IPS-NIHi7 (cell line): ENCODE measurements at regions not wholly inside any gene's neighbourhood (a gene's known extent, or its start where the extent isn't known, plus 50 kb on each side); places are given as distances from the start of the nearest gene placed in this dataset.
A peak's percentile ranks its signal among the peaks of the same experiment; 100 is the strongest.

Experiments used
- DNase-seq: peaks from one replicate; pipeline ENCODE4 v3.0.0; 2012; ENCODE audit warnings: mixed read lengths; ENCODE audit errors: extremely low spot score

GRCh38 chrX:10288373-10288975 lies 131.7 kb downstream of the CLCN4 start:
- no peak for DNase-seq

- DNase-seq: no peak
These were observed 139.8 kb downstream of the CLCN4 start for GRCh38 chrX:10296576-10296975.

GRCh38 chrX:10310511-10310910 lies 153.7 kb downstream of the CLCN4 start:
- DNase-seq: no peak

- no peak for DNase-seq
These were observed 157.8 kb downstream of the CLCN4 start for GRCh38 chrX:10314530-10315104.

GRCh38 chrX:10325611-10326010 lies 168.8 kb downstream of the CLCN4 start:
- DNase-seq: no peak

GRCh38 chrX:10326578-10326977 lies 169.8 kb downstream of the CLCN4 start:
- no peak for DNase-seq

- DNase-seq: peak; percentile 63
These were observed 170.9 kb downstream of the CLCN4 start for GRCh38 chrX:10327651-10328050.

- DNase-seq: no peak
These were observed 173.2 kb downstream of the CLCN4 start for GRCh38 chrX:10329984-10330383.

- no peak for DNase-seq
These were observed 184.5 kb downstream of the CLCN4 start for GRCh38 chrX:10341309-10341708.

GRCh38 chrX:10350221-10350620 lies 193.4 kb downstream of the CLCN4 start:
- DNase-seq: no peak

GRCh38 chrX:10350981-10351380 lies 194.2 kb downstream of the CLCN4 start:
- DNase-seq: no peak

- DNase-seq: no peak
These were observed 195.8 kb downstream of the CLCN4 start for GRCh38 chrX:10352536-10352935.

- no peak for DNase-seq
These were observed 200.2 kb downstream of the CLCN4 start for GRCh38 chrX:10356979-10357378.

GRCh38 chrX:10358958-10359357 lies 202.2 kb downstream of the CLCN4 start:
- no peak for DNase-seq

- DNase-seq: peak; percentile 17
These were observed 203.3 kb downstream of the CLCN4 start for GRCh38 chrX:10360116-10360515.

GRCh38 chrX:10365532-10366265 lies 208.9 kb downstream of the CLCN4 start:
- no peak for DNase-seq

- DNase-seq: no peak
These were observed 210.6 kb downstream of the CLCN4 start for GRCh38 chrX:10367406-10367805.

GRCh38 chrX:10370976-10371375 lies 214.2 kb downstream of the CLCN4 start:
- DNase-seq: no peak

- DNase-seq: no peak
These were observed 220.7 kb downstream of the CLCN4 start for GRCh38 chrX:10377427-10377826.

- DNase-seq: no peak
These were observed 223.1 kb downstream of the CLCN4 start for GRCh38 chrX:10379878-10380277.

- no peak for DNase-seq
These were observed 223.5 kb downstream of the CLCN4 start for GRCh38 chrX:10380300-10380699.

GRCh38 chrX:10381193-10381592 lies 224.4 kb downstream of the CLCN4 start:
- DNase-seq: no peak

GRCh38 chrX:10387011-10387410 lies 230.2 kb downstream of the CLCN4 start:
- no peak for DNase-seq
